ENCODE measurements at regions not wholly inside any gene's neighbourhood (a gene's known extent, or its start where the extent isn't known, plus 50 kb on each side); places are given as distances from the start of the nearest gene placed in this dataset.

- no peak for TF ChIP-seq ZNF518A (tag by site-specific recombination; conservative IDR thresholded peaks at IDR 0.05; ENCODE audit: low read depth)
- peak; percentile 41 for TF ChIP-seq ZIC2 (tag by site-specific recombination; IDR thresholded peaks at IDR 0.05)
- no peaks in the 10 kb centered on the region; the same call in 1 of the 2 replicates for H3K4me1 ChIP-seq (ENCODE audit: control insufficient read depth, insufficient read depth, low read length)
- H3K27ac ChIP-seq (ENCODE audit: extremely low read depth, low read depth, low read length) = no peak overlapping the region
- no peaks in the 10 kb centered on the region for H3K36me3 ChIP-seq (ENCODE audit: control insufficient read depth in 2 of 2, insufficient read depth in 1 of 2, low read length in 2 of 2)
- CTCF ChIA-PET = no interaction called here
- no peaks in the 10 kb centered on the region for H3K9me3 ChIP-seq (ENCODE audit: control insufficient read depth, insufficient read depth, low read depth, low read length)
- POLR2A ChIA-PET = no interaction called here
- no peak overlapping the region for H3K4me3 ChIP-seq (ENCODE audit: low read depth, low read length)
These were observed 97.3 kb upstream of the SFMBT2 start for GRCh38 chr10:7507887-7508726.

- ChIA-PET POLR2A (no interaction called here), CTCF (interaction anchor here (1.7 kb wide), 1 partner anchor 19 kb away, joined by 5 read pairs; no protein-coding TSS in a partner anchor)
- Histone ChIP-seq H3K4me1 (ENCODE audit: control insufficient read depth, insufficient read depth, low read length) (no peaks in the 10 kb centered on the region), H3K4me3 (ENCODE audit: low read depth, low read length) (no peak overlapping the region), H3K27ac (ENCODE audit: extremely low read depth, low read depth, low read length) (no peak overlapping the region), H3K36me3 (ENCODE audit: control insufficient read depth in 2 of 2, insufficient read depth in 1 of 2, low read length in 2 of 2) (no peaks in the 10 kb centered on the region), H3K9me3 (ENCODE audit: control insufficient read depth, insufficient read depth, low read depth, low read length) (no peaks in the 10 kb centered on the region)
- TF ChIP-seq ZNF670 (tag by site-specific recombination; IDR thresholded peaks at IDR 0.05; ENCODE audit: low read depth) (no peak), SP3 (tag by site-specific recombination; IDR thresholded peaks at IDR 0.05) (no peak), ZNF23 (tag by site-specific recombination; IDR thresholded peaks at IDR 0.05; ENCODE audit: borderline replicate concordance) (no peak), EGR2 (tag by site-specific recombination; IDR thresholded peaks at IDR 0.05; ENCODE audit: low read depth) (no peak)
These were observed 95.7 kb upstream of the SFMBT2 start for GRCh38 chr10:7506571-7506970.

GRCh38 chr10:7505196-7505595, 94.4 kb upstream of the SFMBT2 start:
- Histone ChIP-seq H3K4me3 (ENCODE audit: low read depth, low read length) (no peak overlapping the region), H3K36me3 (ENCODE audit: control insufficient read depth in 2 of 2, insufficient read depth in 1 of 2, low read length in 2 of 2) (no peaks in the 10 kb centered on the region), H3K9me3 (ENCODE audit: control insufficient read depth, insufficient read depth, low read depth, low read length) (no peaks in the 10 kb centered on the region), H3K27ac (ENCODE audit: extremely low read depth, low read depth, low read length) (no peak overlapping the region), H3K4me1 (ENCODE audit: control insufficient read depth, insufficient read depth, low read length) (no peaks in the 10 kb centered on the region)
- ChIA-PET POLR2A (no interaction called here), CTCF (interaction anchor here (0.7 to 1.7 kb wide), 2 partner anchors 20 to 612 kb away, joined by 4 to 5 read pairs; no protein-coding TSS in a partner anchor)
- TF ChIP-seq ZNF366 (tag by site-specific recombination; conservative IDR thresholded peaks at IDR 0.05) = peak; percentile 64; the same call in 1 of the 2 replicates
- TF ChIP-seq ZNF324 (tag by site-specific recombination; IDR thresholded peaks at IDR 0.05) = no peak
- no peak for TF ChIP-seq ZNF670 (tag by site-specific recombination; IDR thresholded peaks at IDR 0.05; ENCODE audit: low read depth)
- TF ChIP-seq ZNF76 (tag by site-specific recombination; IDR thresholded peaks at IDR 0.05; ENCODE audit: borderline replicate concordance, low read depth) = no peak
- peak; percentile 80 for TF ChIP-seq EGR2 (tag by site-specific recombination; IDR thresholded peaks at IDR 0.05; ENCODE audit: low read depth)
- TF ChIP-seq ZNF513 (tag by site-specific recombination; IDR thresholded peaks at IDR 0.05) = peak; percentile 95
- TF ChIP-seq ZNF585B (tag by site-specific recombination; IDR thresholded peaks at IDR 0.05) = no peak
- peak; percentile 37 for TF ChIP-seq ZFHX2 (tag by site-specific recombination; conservative IDR thresholded peaks at IDR 0.05)
- no peak for TF ChIP-seq ZNF521 (tag by site-specific recombination; IDR thresholded peaks at IDR 0.05)
- TF ChIP-seq ZNF747 (tag by site-specific recombination; IDR thresholded peaks at IDR 0.05) = no peak
- TF ChIP-seq ZNF549 (tag by site-specific recombination; IDR thresholded peaks at IDR 0.05) = no peak

Data from HEK293 (cell line).